ENCODE measurements at regions not wholly inside any gene's neighbourhood (a gene's known extent, or its start where the extent isn't known, plus 50 kb on each side); places are given as distances from the start of the nearest gene placed in this dataset.

DNA sequence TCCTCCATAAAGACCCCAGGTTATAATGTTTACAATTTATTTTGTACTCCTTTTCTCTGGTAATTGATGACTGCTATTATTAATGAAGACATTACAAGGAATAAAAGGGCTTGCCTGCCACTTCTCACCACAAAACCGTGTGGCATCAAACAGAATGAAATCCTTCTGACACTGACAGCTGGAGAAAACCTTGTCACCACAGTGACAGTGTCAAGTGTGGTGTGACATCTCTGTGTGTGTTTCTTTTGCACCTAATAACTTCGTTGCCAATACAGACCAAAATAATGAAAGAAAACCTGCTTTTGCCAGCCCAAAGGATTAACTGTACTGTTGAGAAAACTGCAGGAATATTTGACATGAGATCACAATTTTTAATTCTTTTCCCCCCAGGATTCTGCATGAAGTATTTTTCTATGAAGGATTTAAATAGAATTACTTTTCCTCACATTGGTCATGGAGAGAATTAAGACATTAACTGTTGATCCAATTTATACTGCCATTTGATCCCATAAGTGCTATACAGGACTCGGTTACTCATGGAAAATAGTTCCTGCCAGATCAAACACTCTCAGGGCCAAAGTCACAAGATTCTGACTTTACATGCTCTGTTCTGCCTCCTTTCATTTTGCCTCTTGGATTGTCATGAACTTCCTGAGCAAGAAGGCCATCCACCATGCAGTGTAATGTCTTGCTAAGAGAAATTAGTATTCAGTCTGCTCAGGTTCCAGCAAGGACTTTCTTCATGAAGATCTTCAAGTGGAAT is 60.4 kb upstream of the IFNG-AS1 start:
- DNase-seq (ENCODE audit: low read depth in 4 of 4, low spot score in 2 of 4), result no peak

GRCh38 chr12:67929384-67929772 is 59.9 kb upstream of the IFNG-AS1 start:
- DNase-seq (ENCODE audit: low read depth in 4 of 4, low spot score in 2 of 4), result no peak

GRCh38 chr12:67937822-67938221 is 51.4 kb upstream of the IFNG-AS1 start:
- no peak for DNase-seq (ENCODE audit: low read depth in 4 of 4, low spot score in 2 of 4)
